Activated T-cell treated with anti-CD3 and anti-CD28 coated beads for 4 hours (primary cell): ENCODE measurements at regions not wholly inside any gene's neighbourhood (a gene's known extent, or its start where the extent isn't known, plus 50 kb on each side); places are given as distances from the start of the nearest gene placed in this dataset.
"Not testable (repeated sequence)": the region's sequence is repeated elsewhere in the genome, so short reads cannot be mapped to it uniquely, and the experiment has no call there.

Experiments
- DNase-seq: peaks from one replicate; pipeline ENCODE4 v3.0.0-alpha.2; 2020

DNA sequence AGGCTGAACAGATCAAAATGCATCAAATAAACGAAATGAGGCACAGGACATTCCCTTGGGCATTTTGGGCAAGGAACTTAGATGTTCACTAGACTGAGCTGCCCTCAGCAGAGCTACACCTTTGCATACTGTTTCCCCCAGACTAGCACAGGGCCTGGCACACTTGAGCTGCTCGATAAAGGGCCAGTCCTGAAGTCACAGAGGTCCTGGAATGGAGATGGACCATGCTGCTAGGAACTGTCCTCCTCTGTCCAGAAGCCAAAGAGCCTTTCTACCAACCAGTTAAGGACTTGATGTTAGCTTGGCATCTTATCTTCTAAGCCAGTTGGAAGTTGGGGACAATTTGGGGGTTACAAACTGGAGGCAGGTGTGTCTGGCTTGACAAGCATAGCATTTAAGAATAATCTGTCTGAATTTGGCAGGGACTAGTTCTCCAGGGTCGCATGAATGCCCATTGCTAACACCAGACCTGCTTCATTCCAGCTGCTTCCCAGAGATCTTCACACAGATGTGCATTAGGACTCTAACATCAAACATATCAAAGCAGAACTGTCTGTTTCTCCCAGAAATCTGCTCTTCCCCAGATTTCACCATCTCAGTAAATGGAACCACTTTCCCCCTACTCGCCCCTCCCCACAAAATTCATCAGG is 152.2 kb upstream of the PDE1C start:
- no peak for DNase-seq

DNA sequence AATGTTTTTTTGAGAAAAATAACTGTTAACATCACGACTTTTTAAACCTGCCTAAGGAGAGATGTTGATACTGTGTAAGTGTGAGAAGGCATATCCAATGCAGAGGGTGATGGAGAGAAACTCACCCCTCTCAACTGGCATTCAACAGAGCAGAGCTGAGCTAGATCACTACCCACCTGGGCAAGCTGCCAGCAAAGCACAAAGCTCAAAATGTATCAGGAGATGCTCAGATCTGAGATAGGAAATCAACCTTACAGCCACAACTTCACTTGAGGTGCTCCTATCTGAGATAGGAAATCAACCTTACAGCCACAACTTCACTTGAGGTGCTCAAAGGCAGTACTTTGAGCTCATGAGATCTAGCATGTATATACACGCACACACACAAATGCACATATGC is 151.5 kb upstream of the PDE1C start:
- DNase-seq, result no peak

DNA sequence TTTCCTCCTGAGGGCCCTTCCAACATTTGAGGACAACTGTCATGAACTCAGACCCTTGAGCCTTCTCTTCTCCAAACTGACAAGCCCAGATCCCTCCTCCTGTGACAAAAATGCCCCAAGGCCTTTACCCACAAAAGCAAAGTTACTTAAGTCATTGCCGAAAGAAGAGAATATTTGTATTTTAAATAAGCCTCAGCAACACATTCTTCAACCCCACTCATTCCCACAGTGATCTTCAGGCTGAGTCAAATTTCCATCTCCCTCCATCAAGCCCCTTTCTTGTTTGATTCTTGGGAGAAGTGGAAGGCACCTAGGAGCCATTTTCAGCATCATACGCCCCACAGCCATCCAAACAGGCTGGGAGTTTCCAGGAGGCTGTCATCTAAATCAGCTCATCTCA is 150.8 kb upstream of the PDE1C start:
- no peak for DNase-seq

DNA sequence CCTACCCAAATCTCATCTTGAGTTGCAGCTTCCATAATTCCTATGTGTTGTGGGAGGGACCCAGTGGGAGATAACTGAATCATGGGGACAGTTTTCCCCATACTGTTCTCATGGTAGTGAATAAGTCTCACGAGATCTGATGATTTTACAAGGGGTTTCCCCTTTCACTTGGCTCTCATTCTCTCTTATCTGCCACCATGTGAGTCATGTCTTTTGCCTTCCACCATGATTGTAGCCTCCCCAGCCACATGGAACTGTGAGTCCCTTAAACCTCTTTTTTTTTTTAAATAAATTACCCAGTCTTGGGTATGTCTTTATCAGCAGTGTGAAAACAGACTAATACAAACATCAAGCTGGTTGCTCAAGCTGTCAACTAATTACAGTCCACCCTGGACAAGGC is 149.6 kb upstream of the PDE1C start:
- not testable (repeated sequence) for DNase-seq

DNA sequence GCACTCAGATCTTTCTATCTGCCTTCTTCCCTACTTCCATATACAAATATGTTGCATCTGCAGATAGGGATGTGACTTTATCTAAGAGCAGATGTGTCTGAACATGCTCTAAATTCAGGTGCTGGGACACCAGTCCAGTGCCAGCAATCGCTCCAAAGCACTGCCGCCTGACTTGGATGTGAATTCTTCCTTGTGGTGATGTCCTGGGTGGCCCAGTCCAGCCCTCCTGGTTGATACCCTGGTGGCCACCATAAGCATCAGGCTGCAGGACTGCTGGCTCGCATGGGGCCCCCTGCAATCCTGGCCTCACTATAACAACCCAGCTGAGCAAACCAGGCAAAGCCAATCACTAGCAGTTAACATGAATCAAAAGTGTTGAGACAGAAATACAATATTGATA is 149.2 kb upstream of the PDE1C start:
- DNase-seq, result no peak

DNA sequence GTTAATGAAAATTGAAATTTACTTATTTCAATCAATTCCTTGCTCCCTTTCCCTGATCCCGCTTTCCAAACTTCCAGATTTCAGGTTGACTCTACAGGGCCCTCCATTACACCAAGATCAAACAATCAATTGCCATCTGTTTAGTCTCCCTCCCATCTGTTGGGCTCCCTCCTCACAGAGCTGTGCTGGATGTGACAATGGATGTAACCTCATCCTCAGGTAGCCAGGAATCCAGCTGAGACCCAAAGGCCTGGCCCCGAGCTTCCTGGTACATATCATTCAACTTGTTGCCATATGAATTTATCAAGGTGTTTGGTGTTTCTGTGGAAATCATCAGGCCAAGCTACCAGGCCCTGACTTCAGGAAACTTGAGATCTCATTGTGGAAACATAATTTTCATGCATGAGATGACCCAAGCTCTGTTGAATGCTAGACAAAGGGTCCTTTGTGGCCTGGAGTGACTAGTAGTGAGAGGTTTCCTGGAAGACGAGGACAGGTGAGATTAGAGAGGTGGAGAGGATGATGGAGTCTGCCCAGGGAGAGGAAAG is 148.6 kb upstream of the PDE1C start:
- no peak for DNase-seq

DNA sequence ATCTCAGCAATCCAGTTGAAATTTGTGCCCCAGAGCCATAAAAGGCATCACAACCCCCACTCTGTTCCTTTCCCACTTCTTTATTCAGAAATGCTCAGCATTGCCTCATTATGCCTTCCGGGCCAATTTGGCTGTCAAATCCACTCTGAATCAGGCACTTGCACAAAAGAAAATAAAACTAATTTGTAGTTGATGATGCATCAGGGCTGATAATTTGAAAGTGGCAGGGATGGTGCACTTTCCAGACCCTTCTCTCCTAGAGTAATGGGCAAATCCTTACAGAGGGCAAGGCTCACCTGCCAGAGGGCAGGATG is 147.9 kb upstream of the PDE1C start:
- DNase-seq, result no peak

DNA sequence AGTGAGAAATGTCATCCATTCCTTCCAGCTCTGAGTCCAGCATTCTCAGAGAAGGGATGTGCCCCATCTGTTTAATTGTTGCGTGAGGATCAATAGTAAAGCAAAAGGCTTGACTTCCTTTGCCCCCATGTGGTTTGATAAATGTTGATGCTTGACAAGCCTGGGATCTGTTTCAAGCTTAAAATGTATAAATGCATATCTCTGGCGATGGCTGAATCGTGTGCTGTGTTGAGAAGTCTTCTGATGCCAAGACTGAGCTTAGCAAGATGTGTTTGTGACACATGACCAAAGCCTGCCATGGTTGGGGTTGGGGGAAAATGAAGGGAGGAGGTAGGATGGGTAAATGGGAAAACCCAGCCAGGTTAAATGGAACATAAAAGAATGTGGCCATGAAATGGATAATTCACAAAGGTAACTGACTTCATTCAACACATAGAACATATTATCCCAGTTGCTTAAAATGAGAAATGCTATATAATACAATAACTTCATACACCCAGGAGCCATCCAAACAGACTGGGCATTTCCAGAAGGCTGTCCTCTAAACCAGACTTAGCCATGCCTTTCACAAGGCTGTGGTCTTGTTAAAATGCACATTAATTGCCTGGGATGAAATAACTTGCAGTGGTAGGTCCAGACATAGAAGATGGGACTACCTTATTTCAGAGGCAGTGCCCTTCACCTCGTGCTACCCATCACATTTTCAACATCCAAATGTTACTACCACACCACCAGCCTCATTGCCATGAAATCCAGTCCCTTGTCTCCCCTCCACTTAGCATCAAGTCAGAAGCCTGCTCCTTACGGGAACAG is 147.3 kb upstream of the PDE1C start:
- DNase-seq, result no peak

DNA sequence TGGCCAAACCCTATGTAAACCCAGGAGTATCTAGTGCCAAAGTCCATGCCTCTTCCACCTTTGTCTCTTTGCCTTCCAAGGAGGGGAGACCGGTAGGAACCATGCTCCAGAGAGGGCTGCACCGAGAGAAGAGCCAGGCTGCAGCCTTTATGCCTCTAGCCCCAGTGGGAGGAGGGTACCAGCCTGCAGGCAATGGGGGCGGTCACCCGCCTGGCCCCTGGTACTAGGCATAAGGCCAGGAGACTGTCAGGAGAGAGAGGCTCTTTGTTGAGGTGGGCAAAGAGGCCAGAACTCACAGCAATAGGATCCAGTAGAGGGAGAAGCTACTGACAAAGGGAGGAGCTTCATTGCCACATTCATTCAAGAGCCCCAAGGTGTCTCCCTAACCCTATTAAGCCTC is 146.6 kb upstream of the PDE1C start:
- DNase-seq, result no peak

DNA sequence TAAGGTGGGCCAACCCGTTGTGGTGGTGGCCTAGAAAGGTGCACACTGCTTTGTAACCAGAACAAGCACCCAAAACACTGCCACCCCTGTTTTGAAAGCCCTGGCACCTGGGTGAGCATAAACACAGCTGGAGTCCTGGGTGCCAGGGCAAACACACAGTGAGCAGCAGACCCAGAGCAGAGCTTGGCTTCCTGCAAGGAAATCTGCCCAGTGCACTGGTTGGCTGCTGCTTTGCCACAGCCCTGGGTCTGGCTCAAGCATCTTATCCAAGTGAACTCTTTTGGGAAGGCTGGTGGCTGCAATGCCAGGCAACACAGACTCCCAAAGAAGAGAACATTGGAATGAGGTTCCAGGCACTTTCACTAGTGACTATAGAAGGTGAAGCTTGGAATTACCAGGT is 145.5 kb upstream of the PDE1C start:
- DNase-seq, result no peak

DNA sequence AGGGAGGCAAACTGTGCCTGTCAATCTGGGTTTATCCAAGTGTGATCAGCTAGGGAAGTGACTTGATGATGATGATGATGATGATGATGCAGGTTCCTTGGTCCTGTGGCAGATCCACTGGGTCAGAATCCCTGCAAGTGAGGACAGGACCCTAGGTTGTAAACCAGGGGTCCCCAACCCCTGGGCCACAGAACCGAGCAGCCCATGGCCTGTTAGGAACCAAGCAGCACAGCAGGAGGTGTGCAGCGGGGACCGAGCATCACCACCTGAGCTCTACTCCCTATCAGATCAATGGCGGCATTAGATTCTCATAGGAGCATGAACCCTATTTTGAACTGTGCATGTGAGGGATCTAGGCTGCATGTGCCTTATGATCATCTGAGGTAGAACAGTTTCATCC is 144.7 kb upstream of the PDE1C start:
- no peak for DNase-seq

DNA sequence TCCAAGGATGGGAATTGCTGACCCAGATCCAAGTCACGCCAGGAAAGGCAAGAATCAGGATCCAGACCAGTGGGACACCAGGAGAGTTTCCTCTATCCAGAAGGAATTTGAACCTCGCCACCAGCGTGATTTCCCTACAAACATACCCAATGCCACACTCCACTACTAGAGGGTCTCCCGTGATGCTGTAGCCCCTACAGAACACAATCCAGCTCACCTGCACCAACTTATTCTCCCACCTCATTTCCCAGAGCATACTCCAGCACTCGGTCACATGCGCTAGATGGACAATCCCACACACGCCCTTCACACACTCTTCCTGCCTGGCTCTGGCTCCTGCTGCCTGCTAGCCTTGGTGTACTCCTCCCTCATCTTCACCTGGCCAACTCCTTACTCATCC is 142.1 kb upstream of the PDE1C start:
- no peak for DNase-seq

DNA sequence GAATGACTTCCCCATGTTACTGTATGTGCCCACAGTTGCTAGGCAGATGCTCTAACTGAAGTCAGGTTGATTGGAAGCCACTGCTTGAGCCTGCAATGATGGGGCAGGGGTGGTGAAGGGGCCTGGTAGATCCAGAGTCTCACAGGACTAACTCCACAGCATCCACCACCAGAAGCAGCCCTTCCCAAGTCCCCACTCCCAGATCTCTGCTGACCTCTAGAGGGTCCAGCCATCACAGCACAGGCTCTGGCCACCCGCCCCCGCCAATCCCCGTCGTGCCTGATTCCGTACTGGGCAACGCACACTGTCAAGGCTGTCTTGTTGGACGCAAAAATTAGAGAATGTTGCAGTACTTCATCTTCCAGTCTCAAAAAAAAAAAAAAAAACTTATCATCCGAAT is 136.8 kb upstream of the PDE1C start:
- DNase-seq, result no peak

DNA sequence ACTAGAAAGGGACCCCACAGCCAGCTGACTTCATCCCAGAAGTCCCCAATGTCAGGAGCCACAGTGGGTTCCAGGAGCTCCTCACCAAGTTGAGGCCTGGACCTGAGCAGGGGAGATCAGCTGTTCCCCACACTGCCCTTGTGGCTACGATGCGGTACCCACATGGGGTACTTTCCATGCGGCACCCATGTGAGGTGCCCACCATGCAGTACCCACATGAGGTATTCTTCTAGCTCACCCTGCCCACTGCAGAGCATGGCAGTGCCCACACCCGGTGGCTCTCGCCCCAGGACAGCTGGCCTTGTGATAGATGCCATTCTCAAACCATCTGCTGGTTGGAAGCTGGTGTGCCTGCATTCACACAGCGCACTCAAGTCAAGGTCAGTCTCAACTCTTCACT is 136.3 kb upstream of the PDE1C start:
- DNase-seq, result no peak

DNA sequence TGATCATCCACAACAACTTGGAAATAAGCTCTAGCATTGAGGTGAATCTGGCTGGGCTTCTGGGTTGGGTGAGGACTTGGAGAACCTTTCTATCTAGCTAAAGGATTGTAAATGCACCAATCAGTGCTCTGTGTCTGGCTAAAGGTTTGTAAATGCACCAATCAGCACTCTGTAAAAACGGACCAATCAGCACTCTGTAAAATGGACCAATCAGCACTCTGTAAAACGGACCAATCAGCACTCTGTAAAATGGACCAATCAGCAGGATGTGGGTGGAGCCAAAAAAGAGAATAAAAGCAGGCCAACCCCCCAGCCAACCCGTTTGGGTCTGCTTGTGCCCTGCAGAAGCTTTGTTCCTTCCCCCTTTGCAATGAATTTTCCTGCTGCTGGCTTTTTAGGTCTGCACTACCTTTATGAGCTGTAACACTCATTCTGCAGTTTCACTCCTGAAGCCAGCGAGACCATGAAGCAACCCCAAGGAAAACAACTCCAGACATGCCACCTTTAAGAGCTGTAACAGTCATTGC is 135.2 kb upstream of the PDE1C start:
- DNase-seq, result not testable (repeated sequence)

DNA sequence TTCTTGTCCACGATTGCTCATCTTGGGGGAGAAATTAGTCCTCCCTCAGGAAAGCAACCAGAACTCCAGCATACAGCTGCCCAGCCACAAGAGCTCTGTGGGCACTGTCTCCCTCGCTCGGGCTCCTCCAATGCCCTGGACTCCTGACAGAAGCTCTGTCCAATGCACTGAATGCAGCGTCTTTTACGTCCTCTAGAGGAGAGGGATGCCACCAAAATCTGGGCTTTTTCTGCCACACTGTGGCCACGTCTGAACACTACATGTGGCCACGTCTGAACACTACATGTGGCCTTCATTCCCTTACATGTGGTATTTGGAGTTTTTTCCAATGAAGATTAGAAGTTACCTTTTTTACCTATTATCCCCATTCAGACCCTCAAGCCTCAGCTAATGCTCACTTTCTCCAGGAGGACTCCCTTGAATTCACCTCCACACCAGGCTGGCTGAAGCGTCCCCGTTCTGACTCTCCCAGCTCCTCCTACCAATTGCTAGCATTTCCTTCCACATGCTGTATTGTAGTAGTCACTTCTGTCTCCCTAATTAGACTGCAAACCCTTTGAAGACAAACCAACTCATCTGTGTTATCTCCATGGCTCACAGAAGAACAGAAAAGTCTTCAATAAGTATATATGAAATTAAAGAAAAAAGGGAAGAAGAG is 134.3 kb upstream of the PDE1C start:
- DNase-seq, result no peak

DNA sequence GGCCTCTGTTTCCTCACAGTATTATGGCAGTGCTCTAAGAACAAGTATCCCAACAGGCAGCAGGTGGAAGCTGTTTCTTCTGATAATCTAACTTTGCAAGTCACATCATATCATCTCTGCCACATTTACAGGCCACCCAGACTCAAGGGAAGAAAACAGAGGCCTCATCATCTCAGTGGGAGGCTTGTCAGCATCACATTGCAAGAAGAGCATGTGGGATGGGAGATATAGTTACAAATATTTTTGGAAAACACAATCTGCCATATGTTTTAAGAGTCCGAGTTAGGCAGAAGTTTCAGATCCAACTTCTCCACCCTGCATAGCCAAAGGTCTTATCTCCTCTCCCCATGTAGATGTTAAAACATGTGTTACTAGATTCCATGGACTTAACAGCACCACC is 130.4 kb upstream of the PDE1C start:
- DNase-seq, result no peak

DNA sequence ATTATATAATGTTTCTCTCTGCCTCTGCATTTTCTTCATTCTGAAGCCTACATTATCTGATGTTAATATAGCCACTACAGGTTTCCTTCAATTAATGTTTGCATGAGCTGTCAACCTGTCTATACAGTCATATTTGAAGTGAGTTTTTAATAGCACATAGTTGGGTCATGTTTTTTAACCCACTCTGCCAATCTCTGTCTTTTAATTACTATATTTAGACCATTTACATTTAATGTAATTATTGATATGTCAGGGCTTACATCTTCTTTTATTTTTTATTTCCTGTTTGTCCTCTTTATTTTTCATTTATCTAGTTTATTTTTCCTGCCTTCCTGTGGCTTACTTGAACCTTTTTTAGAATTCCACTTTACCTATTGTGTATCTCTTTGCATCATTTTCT is 124.3 kb upstream of the PDE1C start:
- DNase-seq, result no peak

DNA sequence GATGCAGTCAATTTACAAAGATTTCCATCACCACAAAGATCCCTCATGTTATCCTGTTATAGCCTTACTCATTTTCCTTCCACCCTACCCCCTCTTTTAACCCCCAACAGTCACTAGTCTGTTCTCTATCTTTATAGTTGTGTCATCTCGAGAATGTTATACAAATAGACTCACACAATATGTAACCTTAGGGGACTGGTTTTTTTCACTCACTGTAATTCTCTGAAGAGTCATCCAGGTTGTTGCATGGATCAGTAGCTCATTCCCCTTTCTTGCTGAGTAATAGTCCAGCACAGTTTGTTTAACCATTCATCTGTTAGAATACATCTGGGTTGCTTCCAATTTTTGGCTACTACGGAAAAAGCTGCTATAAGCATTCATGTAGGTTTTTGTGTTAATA is 121.1 kb upstream of the PDE1C start:
- DNase-seq, result no peak

DNA sequence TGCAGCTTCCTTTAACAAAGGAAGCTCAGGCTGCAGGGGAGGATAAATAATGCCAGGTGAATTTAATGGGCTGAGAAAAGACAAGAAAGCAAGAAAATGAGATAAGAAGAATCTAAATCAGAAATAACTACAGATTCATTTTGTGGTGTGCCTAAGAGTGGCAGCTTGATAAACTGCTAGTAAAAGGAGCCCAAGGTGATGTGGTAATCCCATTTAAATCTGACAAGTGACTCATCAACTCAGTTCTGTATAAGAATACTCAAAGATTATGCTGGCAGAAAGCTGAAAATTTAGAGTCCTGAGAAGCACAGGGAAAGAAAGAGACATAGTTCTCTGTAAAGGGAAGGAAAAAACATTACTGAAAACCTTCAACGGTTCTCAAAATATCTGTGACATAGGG is 109.4 kb upstream of the PDE1C start:
- DNase-seq, result no peak

DNA sequence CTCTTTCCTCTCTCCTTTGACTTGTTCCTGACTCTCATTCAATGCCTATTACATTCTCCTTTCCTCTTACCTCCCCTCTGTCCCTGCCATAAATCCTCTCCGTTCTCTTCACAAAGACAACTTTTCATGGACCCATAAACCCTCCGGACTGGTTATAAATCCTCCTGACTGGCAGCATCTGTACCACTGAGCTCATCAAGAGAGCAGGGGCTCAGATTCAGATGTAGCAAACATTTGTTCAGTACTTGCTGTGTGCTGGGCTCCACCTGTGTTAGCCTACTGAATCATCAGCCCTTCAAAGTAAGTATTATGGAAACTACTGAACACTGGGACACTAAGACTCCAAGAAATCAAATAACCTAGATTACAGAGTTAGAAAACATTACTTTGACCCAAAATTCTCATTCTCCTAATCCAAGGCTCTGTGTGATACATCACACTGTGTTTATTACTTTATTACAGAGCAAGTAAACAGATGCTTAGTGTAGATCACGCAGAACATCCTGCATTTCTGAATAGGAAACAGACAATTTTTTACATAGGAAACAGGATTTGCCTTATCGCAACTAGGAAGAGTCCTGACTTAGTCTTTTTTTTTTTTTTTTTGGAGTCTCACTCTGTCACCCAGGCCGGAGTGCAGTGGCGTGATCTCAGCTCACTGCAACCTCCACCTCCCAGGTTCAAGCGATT is 108.6 kb upstream of the PDE1C start:
- no peak for DNase-seq

DNA sequence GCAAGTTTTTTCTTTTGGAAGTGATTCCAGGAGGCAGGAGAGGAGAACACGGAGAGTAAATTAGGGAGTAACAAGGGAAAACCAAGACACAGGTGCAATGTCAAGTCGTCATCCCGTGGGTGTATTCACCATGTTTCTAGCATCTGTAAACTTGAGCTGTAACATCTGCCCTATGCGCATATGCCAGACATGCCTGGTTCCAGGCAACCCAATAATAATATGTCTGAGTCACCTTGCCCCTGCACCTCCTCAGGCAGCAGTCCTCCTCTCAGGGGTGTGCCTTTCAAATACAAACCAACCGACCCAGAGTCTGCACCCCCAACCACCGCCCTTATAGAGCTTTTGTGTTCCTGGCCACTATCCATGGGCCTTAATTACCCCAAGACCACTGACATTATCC is 107.0 kb upstream of the PDE1C start:
- DNase-seq, result no peak

DNA sequence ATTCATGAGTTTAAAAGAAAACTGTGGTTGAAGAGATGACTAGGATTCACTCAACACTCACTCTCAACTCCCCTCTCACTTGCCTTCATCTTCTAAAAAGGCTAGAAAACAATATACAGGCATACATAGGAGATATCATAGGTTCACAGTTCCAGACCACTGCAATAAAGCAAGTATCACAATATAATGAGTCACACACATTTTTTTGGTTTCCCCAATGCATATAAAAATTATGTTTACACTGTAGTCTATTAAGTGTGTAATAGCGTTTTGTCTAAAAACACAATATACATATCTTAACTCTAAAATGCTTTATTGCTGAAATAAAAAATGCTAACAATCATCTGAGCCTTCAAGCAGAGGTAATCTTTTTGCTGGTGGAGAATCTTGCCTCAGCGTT is 104.9 kb upstream of the PDE1C start:
- DNase-seq, result no peak
